Spleen (tissue), 7 donors: ENCODE measurements at regions not wholly inside any gene's neighbourhood (a gene's known extent, or its start where the extent isn't known, plus 50 kb on each side); places are given as distances from the start of the nearest gene placed in this dataset.

Experiments used
- CTCF ChIP-seq, 11 experiments: fragments of 200-600 bp in 7 of 11; fragments of 450-650 bp in 4 of 11; sonication (generic) in 4 of 11; IDR thresholded peaks in 8 of 11; conservative IDR thresholded peaks in 3 of 11; 1 replicate in 7 of 11; 2 replicates in 4 of 11; pipeline versions ENCODE4 v1.4.0 to v1.8.0; 2016 to 2021; ENCODE audit warnings: antibody characterized with exemption in 11 of 11, inconsistent platforms in 4 of 11, mild to moderate bottlenecking in 1 of 11
- POLR2A ChIP-seq, 3 donors: fragments of 450-650 bp; IDR thresholded peaks; one replicate each; pipeline ENCODE4 v1.5.1; 2017; ENCODE audit warnings: antibody characterized with exemption in 3 of 3, mild to moderate bottlenecking in 1 of 3
- donor health status: DM: no; HTN: no; CAD: no; lungs with moderate emphysema.
- donor health status: DM: no; HTN: no; CAD: no.
- donor health status: DM: no; HTN: no; CAD: no.

- TF ChIP-seq CTCF (IDR thresholded peaks at IDR 0.05 in 8 of 11, conservative IDR thresholded peaks at IDR 0.05 in 3 of 11): no peak
- TF ChIP-seq POLR2A (IDR thresholded peaks at IDR 0.05): no peak
Measured at GRCh38 chr18:10047237-10047636, 133.4 kb downstream of the VAPA start.
